Cardiac muscle cell (in vitro differentiated cells and primary cell): ENCODE measurements at regions not wholly inside any gene's neighbourhood (a gene's known extent, or its start where the extent isn't known, plus 50 kb on each side); places are given as distances from the start of the nearest gene placed in this dataset.
A peak's percentile ranks its signal among the peaks of the same experiment; 100 is the strongest.

ENCODE experiments used
- DNase-seq, 2 donors: peaks; one replicate each; pipeline versions ENCODE4 v3.0.0 to v3.0.0-alpha.2; 2010 to 2017; ENCODE audit warnings: low read depth in 1 of 2, low spot score in 1 of 2
- H3K27ac ChIP-seq: fragments of 200-600 bp; sonication (generic); 2 replicates; pipeline ENCODE4 v1.5.1; 2016
- H3K27me3 ChIP-seq: fragments of 200-600 bp; sonication (generic); 2 replicates; pipeline ENCODE4 v1.6.0; 2016; ENCODE audit warnings: control low read depth
- H3K36me3 ChIP-seq: fragments of 200-600 bp; sonication (generic); 2 replicates; pipeline ENCODE4 v1.5.1; 2016; ENCODE audit warnings: control low read depth
- H3K4me1 ChIP-seq: fragments of 200-600 bp; sonication (generic); 2 replicates; pipeline ENCODE4 v1.8.1; 2017; ENCODE audit warnings: low read depth, mild to moderate bottlenecking, mixed run types
- H3K4me3 ChIP-seq: fragments of 200-600 bp; sonication (generic); 2 replicates; pipeline ENCODE4 v1.5.1; 2016; ENCODE audit warnings: mild to moderate bottlenecking
- H3K9me3 ChIP-seq: fragments of 200-600 bp; sonication (generic); 2 replicates; pipeline ENCODE4 v1.5.1; 2017; ENCODE audit warnings: low read depth, mild to moderate bottlenecking, control low read depth
- CTCF ChIP-seq: IDR thresholded peaks from 2 replicates; pipeline ENCODE4 v1.5.1; 2012; ENCODE audit warnings: low read depth, mild to moderate bottlenecking, low read length

- H3K27ac ChIP-seq: no peak overlapping the region
- H3K27me3 ChIP-seq: no peaks in the 10 kb centered on the region
- no peak overlapping the region for H3K4me3 ChIP-seq
- no peaks in the 10 kb centered on the region for H3K9me3 ChIP-seq
- peak; percentile 0 to 6 for DNase-seq
- H3K36me3 ChIP-seq: no peaks in the 10 kb centered on the region
- TF ChIP-seq CTCF: no peak
- no peaks in the 10 kb centered on the region for H3K4me1 ChIP-seq
Observed at GRCh38 chrX:84907324-84907968, 96.2 kb upstream of the APOOL start.

GRCh38 chrX:84909151-84909550 is 94.5 kb upstream of the APOOL start:
- Histone ChIP-seq H3K27ac (no peak overlapping the region), H3K27me3 (no peaks in the 10 kb centered on the region), H3K36me3 (no peaks in the 10 kb centered on the region), H3K9me3 (peaks cover 5% of the 10 kb centered on the region), H3K4me1 (no peaks in the 10 kb centered on the region), H3K4me3 (no peak overlapping the region)
- DNase-seq: no peak
- no peak for TF ChIP-seq CTCF

- no peak for TF ChIP-seq CTCF
- no peaks in the 10 kb centered on the region for H3K4me1 ChIP-seq
- H3K27ac ChIP-seq: no peak overlapping the region
- no peaks in the 10 kb centered on the region for H3K27me3 ChIP-seq
- H3K4me3 ChIP-seq: no peak overlapping the region
- H3K36me3 ChIP-seq: no peaks in the 10 kb centered on the region
- no peak for DNase-seq
- no peaks in the 10 kb centered on the region for H3K9me3 ChIP-seq
Observed at GRCh38 chrX:84924624-84925023, 79.1 kb upstream of the APOOL start.

- Histone ChIP-seq H3K27ac (no peak overlapping the region), H3K27me3 (no peaks in the 10 kb centered on the region), H3K4me3 (no peak overlapping the region), H3K4me1 (no peaks in the 10 kb centered on the region), H3K36me3 (no peaks in the 10 kb centered on the region), H3K9me3 (no peaks in the 10 kb centered on the region)
- no peak for DNase-seq
- no peak for TF ChIP-seq CTCF
Observed at GRCh38 chrX:84932814-84933213, 70.9 kb upstream of the APOOL start.

GRCh38 chrX:84933956-84934556 is 69.6 kb upstream of the APOOL start:
- H3K9me3 ChIP-seq: no peaks in the 10 kb centered on the region
- H3K27me3 ChIP-seq: no peaks in the 10 kb centered on the region
- no peaks in the 10 kb centered on the region for H3K4me1 ChIP-seq
- H3K4me3 ChIP-seq: no peak overlapping the region
- H3K36me3 ChIP-seq: no peaks in the 10 kb centered on the region
- no peak for DNase-seq
- no peak for TF ChIP-seq CTCF
- H3K27ac ChIP-seq: no peak overlapping the region
